Right ventricle myocardium inferior (tissue), 1 donor: ENCODE measurements at regions not wholly inside any gene's neighbourhood (a gene's known extent, or its start where the extent isn't known, plus 50 kb on each side); places are given as distances from the start of the nearest gene placed in this dataset.

Experiments used
- ATAC-seq: fragments of 200-7000 bp; cut with Tn5 transposase; one replicate; pipeline ENCODE4 v1.9.1; 2020; ENCODE audit warnings: mild to moderate bottlenecking, moderate library complexity
- DNase-seq: peaks from one replicate; pipeline ENCODE4 v3.0.0; 2021; ENCODE audit errors: missing footprints
- intact Hi-C: fragments of 100-400 bp; cut with DNase I; formaldehyde crosslinking; loops from one replicate; pipeline ENCODE4 v1.11.0; 2022
- donor health status: DM: no; HTN: yes; CAD: no; lungs with severe emphysema.

DNA sequence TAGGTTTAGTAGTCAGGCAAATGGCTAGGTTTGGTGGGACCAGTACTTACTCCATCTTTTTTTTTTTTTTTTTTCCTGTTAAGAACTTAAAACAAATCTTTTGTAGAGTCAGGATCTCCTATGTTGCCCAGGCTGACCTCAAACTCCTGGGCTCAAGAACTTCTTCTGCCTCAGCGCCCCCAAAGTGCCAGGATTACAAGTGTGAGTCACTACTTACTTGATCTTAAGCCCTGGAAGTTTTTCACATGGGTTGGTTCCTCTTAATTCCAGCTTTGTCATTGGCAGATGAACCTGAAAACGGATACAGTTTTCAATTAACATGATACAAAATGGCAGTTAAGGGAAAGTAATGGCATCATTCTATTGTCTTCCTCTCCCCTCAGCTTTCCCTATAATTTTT, 179.4 kb upstream of the JAG1 start:
- no peak for ATAC-seq
- DNase-seq = no peak
- intact Hi-C loops = no loop called here

- intact Hi-C loops = no loop called here
- DNase-seq (no peak), ATAC-seq (no peak)
These were observed 179.9 kb upstream of the JAG1 start for GRCh38 chr20:10853731-10854130.

- ATAC-seq = no peak
- DNase-seq = no peak
- intact Hi-C loops = no loop called here
These were observed 181.2 kb upstream of the JAG1 start for GRCh38 chr20:10854976-10855375.

GRCh38 chr20:10855778-10856177, 182.0 kb upstream of the JAG1 start:
- intact Hi-C loops = no loop called here
- ATAC-seq (no peak), DNase-seq (no peak)

- peak; percentile 23 for ATAC-seq
- intact Hi-C loops = no loop called here
- no peak for DNase-seq
These were observed 182.6 kb upstream of the JAG1 start for GRCh38 chr20:10856237-10857015.

- intact Hi-C loops = no loop called here
- DNase-seq (peak; percentile 64), ATAC-seq (no peak)
These were observed 183.7 kb upstream of the JAG1 start for GRCh38 chr20:10857352-10858070.

DNA sequence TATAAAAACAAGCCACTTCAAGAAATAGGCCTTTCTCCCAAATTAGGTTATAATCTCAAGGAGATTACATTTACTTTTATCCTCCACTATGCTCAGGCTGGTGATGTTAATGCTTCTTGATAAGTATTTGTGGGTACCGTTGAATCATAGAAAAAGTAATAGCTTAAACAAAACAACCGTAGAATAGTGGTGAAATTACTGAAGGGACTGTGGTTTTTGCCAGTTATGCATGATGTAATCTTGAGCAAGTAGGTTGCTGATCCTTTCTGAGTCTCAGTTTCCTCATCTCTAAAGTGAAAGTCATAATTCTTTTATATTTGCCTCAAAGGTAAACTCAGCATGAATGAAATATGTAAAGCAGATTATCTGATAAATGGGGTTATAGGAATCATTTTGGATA, 187.3 kb upstream of the JAG1 start:
- DNase-seq (no peak), ATAC-seq (no peak)

DNA sequence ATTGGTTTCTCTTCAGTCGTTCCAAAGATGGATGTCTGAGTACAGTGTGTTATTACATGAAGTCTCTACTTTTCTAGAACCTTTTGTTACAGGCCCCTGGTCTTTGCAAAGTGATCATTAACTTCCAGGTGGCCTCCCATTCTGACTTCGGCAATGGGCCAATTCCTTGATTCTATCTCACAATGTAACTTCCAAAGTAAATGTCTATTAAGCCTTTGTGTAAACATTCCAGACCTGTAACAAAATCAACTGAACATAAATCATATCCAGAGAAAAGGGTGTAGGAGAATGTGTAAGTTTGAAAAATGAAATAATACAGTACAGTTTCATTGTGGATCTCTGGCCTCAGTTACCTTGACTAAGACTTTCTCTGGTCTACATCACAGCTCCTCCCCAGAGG, 187.8 kb upstream of the JAG1 start:
- ATAC-seq = no peak
- no peak for DNase-seq
- intact Hi-C loops = loop anchor here (5.0 to 10.0 kb wide), 3 partner anchors 103 to 189 kb away; partner anchors contain the start of gene JAG1

More for the DNA sequence above, 187.3 kb upstream of the JAG1 start:
- intact Hi-C loops = loop anchor here (5.0 to 10.0 kb wide), 3 partner anchors 104 to 189 kb away; partner anchors contain the start of gene JAG1

- intact Hi-C loops = loop anchor here (5.0 to 10.0 kb wide), 3 partner anchors 101 to 191 kb away; partner anchors contain the start of gene JAG1
- ATAC-seq = peak; percentile 74
- no peak for DNase-seq
These were observed 189.7 kb upstream of the JAG1 start for GRCh38 chr20:10863337-10864060.

GRCh38 chr20:10864076-10864672, 190.4 kb upstream of the JAG1 start:
- DNase-seq (no peak), ATAC-seq (peak; percentile 92)
- intact Hi-C loops = loop anchor here (5.0 to 10.0 kb wide), 3 partner anchors 101 to 192 kb away; partner anchors contain the start of gene JAG1

- intact Hi-C loops = loop anchor here (10.0 kb wide), 2 partner anchors 97 to 123 kb away; no protein-coding TSS in a partner anchor
- no peak for ATAC-seq
- no peak for DNase-seq
These were observed 194.5 kb upstream of the JAG1 start for GRCh38 chr20:10868299-10868698.

GRCh38 chr20:10873026-10873425, 199.2 kb upstream of the JAG1 start:
- ATAC-seq = no peak
- intact Hi-C loops = no loop called here
- DNase-seq = no peak

DNA sequence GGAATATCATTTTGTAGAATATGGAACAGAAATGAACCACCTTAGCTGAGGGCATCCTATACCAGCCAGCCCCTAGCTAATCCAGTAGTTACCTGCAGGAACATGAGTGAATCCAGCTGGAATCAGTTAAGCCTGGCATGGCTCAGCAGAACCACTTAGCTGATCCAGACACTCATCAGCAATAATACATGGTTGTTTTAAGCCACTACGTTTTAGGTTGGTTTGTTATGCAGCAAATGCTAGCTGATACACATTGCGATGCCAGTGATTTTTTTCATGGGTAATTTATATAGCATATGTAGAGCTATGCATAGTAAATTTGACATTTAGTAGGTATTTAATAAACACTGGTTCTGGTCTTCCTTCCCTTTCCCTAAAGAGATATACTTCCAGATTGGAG, 201.9 kb upstream of the JAG1 start:
- no peak for ATAC-seq
- intact Hi-C loops = no loop called here

GRCh38 chr20:10876558-10876957, 202.8 kb upstream of the JAG1 start:
- intact Hi-C loops = no loop called here
- peak; percentile 75 for ATAC-seq
- DNase-seq = no peak

More for the DNA sequence above, 201.9 kb upstream of the JAG1 start:
- DNase-seq = no peak

DNA sequence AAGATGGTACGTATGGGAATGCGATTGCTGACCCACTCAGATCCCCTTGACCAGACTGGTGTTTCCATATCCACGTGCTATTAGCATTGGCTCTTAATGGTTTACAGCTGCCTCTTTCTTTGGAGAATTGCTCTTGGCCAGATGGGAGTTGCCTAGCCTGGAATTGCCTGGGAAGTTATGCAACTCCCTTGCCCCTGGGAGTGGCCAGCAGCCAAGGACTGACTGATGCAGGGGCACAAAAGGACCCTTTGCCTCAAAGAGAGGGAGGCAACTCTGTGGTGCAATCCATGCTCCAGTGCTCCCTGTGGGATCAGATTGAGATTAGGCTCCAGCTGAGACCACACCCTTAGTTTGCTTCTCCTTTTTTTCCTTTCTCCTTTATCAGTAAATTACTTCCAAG, 203.5 kb upstream of the JAG1 start:
- intact Hi-C loops = no loop called here
- ATAC-seq (peak; percentile 95), DNase-seq (peak; percentile 87)

DNA sequence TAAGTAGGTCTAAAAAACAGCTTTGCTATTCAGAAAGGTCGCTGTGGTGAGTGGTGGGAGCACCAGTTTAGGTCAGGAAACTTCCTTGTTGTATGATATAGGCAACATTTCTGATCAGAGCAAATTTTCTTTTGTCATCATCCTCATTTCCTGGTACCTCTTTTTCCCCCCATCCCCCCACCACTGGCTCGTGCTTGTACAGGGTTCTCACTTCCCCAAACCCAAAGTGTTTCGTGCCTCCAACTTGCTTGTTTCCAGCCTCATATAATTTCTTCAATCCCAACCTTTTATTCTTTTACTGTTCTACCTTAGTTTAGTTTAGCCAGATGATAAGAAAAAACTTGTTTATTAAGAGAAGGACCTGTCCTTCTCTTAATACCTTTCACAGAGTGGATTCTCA, 209.4 kb upstream of the JAG1 start:
- DNase-seq = no peak
- intact Hi-C loops = no loop called here
- no peak for ATAC-seq

DNA sequence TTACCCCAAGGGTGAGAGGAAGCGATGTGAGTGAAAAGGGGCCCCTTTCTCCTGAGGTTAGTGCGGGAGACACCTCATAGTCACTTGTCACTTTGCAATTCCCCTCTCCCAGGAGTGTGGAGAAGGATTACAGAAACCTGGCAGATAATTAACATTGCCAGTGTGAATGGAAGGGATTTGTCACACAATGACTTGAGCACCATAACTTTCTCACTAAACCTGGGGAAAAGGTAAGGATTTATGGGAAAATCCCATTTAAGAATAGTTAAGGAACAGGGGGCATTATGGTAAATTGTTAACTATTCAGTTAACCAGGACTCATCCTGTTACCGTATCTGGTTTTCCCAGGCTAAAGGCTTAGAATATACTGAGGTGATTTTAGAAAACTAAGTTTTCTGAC, 219.5 kb upstream of the JAG1 start:
- DNase-seq (no peak), ATAC-seq (no peak)
- intact Hi-C loops = no loop called here

DNA sequence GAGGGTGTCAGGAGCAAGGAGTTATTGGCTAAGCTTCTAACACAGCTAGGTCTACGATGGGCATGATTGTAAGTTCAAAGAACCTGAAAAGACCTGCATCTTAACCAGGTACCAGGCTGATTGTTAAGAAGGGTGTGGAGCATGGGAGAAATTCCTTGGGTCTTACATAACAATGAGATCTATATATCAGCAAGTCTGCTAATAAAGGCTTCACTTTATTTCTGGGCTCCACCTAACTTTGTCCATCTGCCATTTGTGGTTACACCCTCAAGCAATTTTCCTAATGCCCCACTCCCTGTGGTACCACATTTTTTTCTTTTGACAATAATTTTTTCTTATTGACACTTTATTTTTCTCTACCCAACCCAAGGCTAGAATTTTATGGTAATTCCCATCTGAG, 223.5 kb upstream of the JAG1 start:
- intact Hi-C loops = no loop called here
- no peak for DNase-seq

DNA sequence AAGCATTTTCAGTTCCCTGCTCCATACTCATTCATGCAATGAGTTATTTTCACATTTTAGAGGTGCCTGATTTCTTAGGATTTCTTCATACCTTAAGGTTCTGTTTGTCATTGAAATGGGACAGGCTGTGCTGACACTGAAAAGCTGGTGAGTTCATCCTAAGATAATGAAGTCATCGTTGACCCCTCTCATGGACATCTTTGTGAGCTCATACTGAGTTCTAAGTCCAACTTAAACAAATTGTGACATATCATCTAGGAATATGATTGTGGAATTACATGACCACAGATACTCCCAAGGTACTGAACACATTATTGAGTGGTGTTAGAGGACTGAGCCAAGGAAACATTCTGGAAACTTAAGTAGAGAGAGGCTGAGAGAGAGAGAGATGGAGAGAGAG, 224.8 kb upstream of the JAG1 start:
- intact Hi-C loops = no loop called here
- no peak for DNase-seq
- ATAC-seq = peak; percentile 82

More for the DNA sequence above, 223.5 kb upstream of the JAG1 start:
- no peak for ATAC-seq
